Urothelium cell line (cell line): ENCODE measurements at regions not wholly inside any gene's neighbourhood (a gene's known extent, or its start where the extent isn't known, plus 50 kb on each side); places are given as distances from the start of the nearest gene placed in this dataset.

Experiments used
- DNase-seq: peaks from one replicate; pipeline ENCODE4 v3.0.0; 2011; ENCODE audit warnings: low spot score, mixed read lengths
- FAIRE-seq: peaks from 2 replicates; lab custom pipeline; 2011; peaks lifted over from hg19 to GRCh38; lab: Jason Lieb, UNC

- FAIRE-seq (no peak), DNase-seq (no peak)
These were observed 230.0 kb upstream of the MTNR1B start for GRCh38 chr11:92739491-92739890.

DNA sequence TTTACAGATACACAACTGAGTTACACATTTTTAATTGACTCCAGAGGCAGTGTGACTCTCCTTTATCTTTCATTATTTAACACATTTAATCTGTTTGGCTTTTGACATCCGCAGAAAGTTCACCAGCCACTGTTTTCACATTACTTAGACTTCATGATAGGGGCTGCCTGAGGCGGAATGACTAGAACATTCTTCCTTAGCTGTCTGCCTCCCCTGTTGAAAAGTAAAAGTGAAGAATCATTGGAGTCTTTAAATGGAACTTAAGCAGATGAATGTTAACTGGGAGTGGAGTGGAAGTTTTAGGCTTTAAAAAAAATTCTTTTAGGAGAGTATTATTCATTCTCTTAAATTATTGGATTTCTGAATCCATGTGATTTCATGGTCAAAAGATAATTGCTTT, 229.2 kb upstream of the MTNR1B start:
- DNase-seq: no peak
- no peak for FAIRE-seq

- no peak for FAIRE-seq
- no peak for DNase-seq
These were observed 224.4 kb upstream of the MTNR1B start for GRCh38 chr11:92744929-92745585.

DNA sequence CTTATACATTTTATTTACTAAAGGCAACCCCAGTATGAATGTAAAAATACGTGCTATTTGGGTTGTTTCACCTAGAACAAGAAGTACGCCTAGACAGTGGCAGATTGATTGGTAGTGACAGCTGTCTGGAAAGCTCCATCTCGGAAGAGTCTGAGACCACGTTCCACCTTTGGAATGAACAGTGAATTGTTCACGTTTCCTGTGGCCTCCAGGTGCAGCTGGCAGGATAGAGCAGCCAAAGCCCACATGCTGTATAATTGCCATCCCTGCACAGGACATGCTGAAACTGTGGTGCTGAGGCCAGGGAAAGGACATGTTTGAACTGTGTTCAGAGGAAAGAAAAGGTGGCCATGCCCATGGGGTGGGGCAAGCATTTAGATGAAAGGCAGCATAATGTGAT, 218.7 kb upstream of the MTNR1B start:
- no peak for FAIRE-seq
- no peak for DNase-seq

DNA sequence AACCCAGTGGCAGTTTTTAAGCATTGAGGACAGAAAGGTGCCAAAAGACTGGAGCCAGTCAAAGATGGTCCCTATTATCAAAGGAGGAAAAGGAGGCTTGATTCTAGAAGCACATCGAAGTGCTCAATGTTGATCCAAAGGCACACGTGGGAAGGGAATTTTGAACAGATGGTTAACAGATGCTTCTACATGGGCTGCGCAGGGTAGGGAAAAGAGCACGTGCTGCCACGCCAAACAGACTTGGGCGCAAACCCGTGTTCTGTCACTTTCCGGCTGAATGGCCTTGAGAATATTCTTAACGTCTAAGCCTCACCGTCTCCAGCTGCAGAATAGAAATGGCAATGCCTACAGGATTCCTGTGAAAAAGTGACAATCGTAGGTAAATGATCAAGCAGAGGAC, 217.9 kb upstream of the MTNR1B start:
- DNase-seq: no peak
- peak; percentile 52 for FAIRE-seq

DNA sequence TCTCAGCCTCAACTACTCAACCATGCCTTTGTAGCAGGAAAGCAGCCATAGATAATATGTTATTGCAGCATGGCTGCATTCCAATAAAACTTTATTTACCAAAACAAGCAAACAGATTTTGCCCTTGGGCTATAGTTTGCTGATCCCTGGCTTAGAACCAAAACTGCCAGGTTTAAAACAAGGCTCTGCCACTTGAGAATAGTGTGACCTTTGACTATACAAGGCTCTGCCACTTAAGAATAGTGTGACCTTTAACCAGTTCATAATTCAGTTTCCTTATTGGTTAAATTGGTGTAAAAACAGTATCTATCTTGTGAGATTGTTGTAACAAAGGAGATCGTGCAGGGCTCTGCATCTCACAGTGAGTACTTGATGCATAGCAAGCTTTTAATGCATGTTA, 217.3 kb upstream of the MTNR1B start:
- DNase-seq (no peak), FAIRE-seq (no peak)

DNA sequence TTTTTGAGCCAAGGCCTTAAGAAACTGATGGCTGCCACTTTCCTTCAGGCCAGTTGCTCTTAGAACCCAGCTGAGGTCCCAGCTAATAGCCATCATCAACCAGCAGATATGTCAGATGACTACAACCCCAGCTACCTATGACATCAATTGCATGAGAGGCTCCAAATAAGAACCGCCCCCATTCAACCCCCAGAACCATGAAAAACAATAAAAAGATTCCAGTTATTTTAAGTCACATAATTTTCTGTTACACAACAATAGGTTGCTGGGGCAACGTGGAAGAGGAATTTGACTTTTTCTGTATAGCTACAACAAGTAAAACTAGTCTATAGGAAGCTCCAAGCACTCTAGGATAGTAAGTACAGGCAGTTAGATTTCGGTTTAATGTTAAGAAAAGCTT, 216.3 kb upstream of the MTNR1B start:
- FAIRE-seq (no peak), DNase-seq (no peak)

- FAIRE-seq (no peak), DNase-seq (no peak)
These were observed 211.1 kb upstream of the MTNR1B start for GRCh38 chr11:92758241-92758780.

- DNase-seq (no peak), FAIRE-seq (no peak)
These were observed 209.8 kb upstream of the MTNR1B start for GRCh38 chr11:92759571-92760214.

GRCh38 chr11:92762121-92762540, 207.3 kb upstream of the MTNR1B start:
- FAIRE-seq (no peak), DNase-seq (no peak)

GRCh38 chr11:92763336-92763735, 206.1 kb upstream of the MTNR1B start:
- DNase-seq (no peak), FAIRE-seq (no peak)

DNA sequence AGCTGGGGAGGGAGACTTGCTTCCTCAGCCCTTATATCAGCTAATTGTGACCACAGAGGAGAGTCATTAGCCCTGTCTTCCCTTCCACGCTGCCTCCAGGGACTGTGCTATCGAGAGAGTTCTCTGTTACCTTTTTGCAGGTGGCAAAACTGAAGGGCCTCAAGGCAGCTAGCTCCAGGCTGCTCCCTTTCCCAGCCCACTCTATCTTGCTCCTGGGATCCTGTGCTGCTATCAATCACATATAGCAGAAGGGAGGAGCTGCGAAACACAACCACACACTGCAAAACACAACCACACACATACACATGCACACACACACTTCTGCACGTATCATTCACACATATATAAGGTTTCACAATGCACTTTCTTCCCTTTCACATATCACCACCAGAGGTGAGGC, 205.3 kb upstream of the MTNR1B start:
- FAIRE-seq (no peak), DNase-seq (no peak)

DNA sequence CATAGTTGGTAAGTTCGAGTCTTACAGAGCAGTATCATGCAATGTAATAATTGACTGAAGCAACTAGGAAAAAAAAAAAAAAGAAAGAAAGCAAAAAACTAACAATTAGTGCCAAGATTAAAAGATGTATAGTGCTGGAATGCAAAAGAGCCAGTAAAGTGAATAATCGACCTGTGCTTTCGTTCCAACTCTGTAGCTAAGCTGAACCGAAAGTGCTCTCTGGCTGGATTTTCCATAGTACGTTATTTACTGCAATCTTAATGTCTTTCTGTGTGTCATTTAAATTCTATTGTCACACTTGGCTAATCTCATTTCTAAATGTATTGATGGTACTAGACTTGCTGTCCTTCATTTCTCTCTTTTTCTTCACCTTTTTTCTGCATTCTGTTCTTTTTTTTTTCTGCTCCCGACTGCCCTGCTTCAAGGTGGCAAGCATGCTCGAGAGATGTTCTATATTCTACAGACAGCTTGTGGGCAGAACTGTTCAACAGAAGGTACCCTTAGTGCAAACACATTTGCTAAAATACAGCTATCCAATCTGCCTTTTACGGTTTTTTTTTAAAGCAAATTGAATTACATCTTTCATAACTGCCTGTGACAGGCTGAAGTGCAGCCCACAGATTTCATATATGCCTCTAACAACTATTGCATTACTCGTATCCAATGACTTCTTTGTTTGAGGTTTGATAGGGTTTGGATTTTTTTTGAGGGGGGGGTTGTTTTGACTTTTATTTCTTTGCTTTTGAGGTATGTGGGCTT, 204.2 kb upstream of the MTNR1B start:
- FAIRE-seq (no peak), DNase-seq (no peak)

DNA sequence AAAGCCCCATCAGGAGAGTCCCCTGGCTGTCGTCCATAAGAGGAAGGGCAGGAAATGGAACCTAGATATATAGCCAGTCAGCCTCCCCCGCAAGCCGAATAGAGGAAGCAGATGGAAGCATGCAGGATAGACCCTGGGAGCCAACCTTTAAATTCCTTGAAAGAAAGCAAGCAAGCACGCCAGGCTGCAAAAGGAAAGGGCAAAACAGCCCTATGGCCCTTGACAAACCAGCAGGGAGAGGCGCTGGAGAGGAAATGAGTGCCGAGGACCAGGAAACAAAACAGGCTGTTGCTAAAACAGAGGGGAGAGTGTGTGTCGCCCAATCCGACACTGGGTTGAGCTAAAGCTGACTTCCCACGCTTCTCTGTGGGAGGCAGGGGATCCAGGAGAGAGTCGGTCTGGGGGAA, 203.5 kb upstream of the MTNR1B start:
- DNase-seq (peak; percentile 10), FAIRE-seq (no peak)

GRCh38 chr11:92766698-92767097, 202.8 kb upstream of the MTNR1B start:
- FAIRE-seq: no peak

DNA sequence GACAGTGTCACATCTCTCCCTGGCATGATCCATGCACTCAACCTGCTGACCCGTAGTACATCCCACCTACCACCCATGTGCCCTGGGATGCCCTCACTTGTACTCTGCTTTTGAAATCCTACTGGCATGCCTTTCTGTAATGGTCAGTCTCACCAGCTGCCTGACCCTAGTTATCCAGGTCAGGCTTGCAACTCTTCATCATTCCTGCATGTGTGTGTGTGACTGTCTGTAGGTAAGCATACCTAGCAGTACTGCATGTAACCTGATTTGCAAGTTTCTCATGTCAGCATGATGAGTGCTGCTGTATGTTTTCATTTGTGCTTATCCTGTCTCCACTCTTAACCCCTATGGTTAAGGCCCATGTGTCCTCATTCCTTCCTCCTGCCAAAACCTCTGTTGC, 202.0 kb upstream of the MTNR1B start:
- FAIRE-seq: no peak
- DNase-seq: no peak

More at GRCh38 chr11:92766698-92767097, 202.8 kb upstream of the MTNR1B start:
- no peak for DNase-seq

DNA sequence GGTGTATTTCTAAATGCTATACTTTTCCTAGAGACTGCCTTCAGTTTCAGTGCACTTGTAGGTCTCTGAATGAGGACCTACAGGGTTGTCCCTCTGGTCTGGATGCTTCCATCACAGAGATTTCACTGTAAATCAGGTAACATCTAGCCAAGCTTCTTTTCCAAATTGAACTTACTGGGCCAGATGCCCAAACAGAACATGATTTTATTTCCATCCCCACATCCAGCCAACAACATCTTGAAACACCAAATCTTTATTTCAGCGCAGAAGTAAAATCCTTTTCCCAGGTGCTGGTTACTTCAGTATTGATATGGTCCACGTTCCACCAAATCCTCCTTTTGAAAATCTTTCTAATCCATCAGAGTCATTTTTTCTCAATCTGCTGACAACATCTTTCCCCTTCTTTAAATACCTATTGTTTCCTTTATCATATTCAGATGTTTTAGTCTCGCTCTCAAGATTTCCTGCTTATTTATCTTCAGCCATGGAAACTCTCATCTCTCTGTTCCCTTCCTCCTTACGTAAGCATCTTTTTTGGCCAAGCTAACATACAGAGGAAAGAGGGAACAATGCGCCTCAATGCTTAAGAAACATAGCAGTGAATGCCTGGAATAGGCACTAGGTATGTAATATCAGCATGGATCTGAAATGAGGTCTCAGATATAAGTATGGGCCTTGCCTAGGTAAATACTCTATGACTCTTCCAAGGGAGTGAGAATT, 201.2 kb upstream of the MTNR1B start:
- no peak for FAIRE-seq
- no peak for DNase-seq

GRCh38 chr11:92769112-92769511, 200.3 kb upstream of the MTNR1B start:
- DNase-seq: no peak
- FAIRE-seq: no peak

DNA sequence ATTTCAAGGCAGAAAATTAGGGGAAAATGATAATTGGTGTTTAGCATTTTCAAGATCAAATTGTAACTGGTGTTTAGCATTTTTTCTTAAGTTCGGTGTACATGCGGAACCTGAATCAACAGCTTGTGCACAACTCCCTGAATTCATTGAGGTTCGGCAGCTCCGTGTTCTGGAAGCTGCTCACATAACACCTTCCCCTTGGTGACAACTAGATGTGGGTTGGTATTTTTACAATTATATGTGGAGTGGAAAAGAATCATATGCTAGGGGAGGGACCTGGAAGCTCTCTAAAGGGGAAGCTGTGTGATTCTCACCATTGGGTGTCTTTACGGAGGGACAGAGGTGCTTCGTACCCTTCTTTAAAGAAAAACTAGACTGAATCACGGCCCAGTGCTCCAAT, 199.0 kb upstream of the MTNR1B start:
- FAIRE-seq (no peak), DNase-seq (no peak)

DNA sequence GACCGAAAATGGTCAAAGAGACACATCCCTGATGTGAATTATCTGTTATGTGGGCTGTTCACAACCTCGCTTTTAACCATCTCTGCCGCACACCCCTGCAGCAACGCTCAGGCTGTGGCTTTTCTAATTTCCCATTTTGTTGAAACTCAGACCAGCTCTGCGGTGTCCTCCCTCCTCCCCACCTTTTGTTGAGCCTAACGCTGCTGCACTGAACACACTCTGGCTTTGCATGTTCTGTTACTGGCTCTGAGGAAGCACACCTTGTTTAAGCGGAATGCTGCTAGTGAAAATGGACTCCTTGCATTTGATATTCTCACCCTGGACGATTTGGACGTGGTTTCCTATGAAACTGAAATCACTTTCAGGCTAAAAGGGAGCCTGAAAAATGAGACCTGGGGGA, 198.5 kb upstream of the MTNR1B start:
- FAIRE-seq (no peak), DNase-seq (no peak)

DNA sequence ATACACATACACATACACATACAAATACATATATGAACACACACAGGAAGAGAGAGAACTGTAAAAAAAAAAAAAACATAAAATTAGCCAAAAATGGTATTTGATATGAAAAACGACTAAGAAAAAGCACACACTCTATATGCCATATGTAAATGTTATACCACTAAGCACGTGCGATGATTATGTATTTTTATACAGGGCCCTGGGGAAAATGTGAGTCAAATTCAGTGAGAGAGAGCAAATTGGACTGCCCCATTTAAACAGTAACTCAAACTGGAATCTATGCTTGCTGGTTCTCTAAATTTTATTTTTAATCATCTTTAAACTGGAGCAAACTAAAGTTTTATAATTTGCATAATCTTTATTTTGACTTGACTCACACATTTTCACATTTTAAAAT, 197.8 kb upstream of the MTNR1B start:
- no peak for FAIRE-seq

More for the DNA sequence above, 197.8 kb upstream of the MTNR1B start:
- DNase-seq: no peak
